ENCODE measurements at regions not wholly inside any gene's neighbourhood (a gene's known extent, or its start where the extent isn't known, plus 50 kb on each side); places are given as distances from the start of the nearest gene placed in this dataset.

- no peaks in the 10 kb centered on the region for H3K36me3 ChIP-seq (ENCODE audit: insufficient read depth, low read length)
- H3K4me1 ChIP-seq (ENCODE audit: insufficient read depth, low read length): no peaks in the 10 kb centered on the region
- H4K20me1 ChIP-seq (ENCODE audit: insufficient read depth, low read length): no peaks in the 10 kb centered on the region
- H3K79me2 ChIP-seq (ENCODE audit: insufficient read depth, low read length): no peaks in the 10 kb centered on the region
- DNase-seq (ENCODE audit: insufficient read length, low spot score, missing footprints): peak; percentile 18
- H3K9me3 ChIP-seq (ENCODE audit: low read depth, low read length): no peaks in the 10 kb centered on the region
- H2AFZ ChIP-seq (ENCODE audit: low read length): no peak overlapping the region
- no peak overlapping the region for H3K27ac ChIP-seq (ENCODE audit: low read depth, low read length)
- TF ChIP-seq CTCF (IDR thresholded peaks at IDR 0.05; ENCODE audit: extremely low read depth, low read depth, low read length): no peak
- no peak overlapping the region for H3K4me3 ChIP-seq (ENCODE audit: insufficient read depth, low read length)
- H3K4me2 ChIP-seq (ENCODE audit: insufficient read depth, low read length): no peak overlapping the region
- no peaks in the 10 kb centered on the region for H3K27me3 ChIP-seq (ENCODE audit: insufficient read depth, low read length)
Measured at GRCh38 chr5:162377895-162378294, 310.3 kb downstream of the GABRG2 start.

- H3K4me2 ChIP-seq (ENCODE audit: insufficient read depth, low read length): no peak overlapping the region
- no peaks in the 10 kb centered on the region for H3K27me3 ChIP-seq (ENCODE audit: insufficient read depth, low read length)
- no peak overlapping the region for H3K4me3 ChIP-seq (ENCODE audit: insufficient read depth, low read length)
- no peaks in the 10 kb centered on the region for H3K4me1 ChIP-seq (ENCODE audit: insufficient read depth, low read length)
- no peak for DNase-seq (ENCODE audit: insufficient read length, low spot score, missing footprints)
- no peak overlapping the region for H2AFZ ChIP-seq (ENCODE audit: low read length)
- H3K79me2 ChIP-seq (ENCODE audit: insufficient read depth, low read length): no peaks in the 10 kb centered on the region
- no peak for TF ChIP-seq CTCF (IDR thresholded peaks at IDR 0.05; ENCODE audit: extremely low read depth, low read depth, low read length)
- no peaks in the 10 kb centered on the region for H4K20me1 ChIP-seq (ENCODE audit: insufficient read depth, low read length)
- H3K36me3 ChIP-seq (ENCODE audit: insufficient read depth, low read length): no peaks in the 10 kb centered on the region
- no peaks in the 10 kb centered on the region for H3K9me3 ChIP-seq (ENCODE audit: low read depth, low read length)
- no peak overlapping the region for H3K27ac ChIP-seq (ENCODE audit: low read depth, low read length)
Measured at GRCh38 chr5:162382839-162383238, 315.3 kb downstream of the GABRG2 start.

- no peak overlapping the region for H3K4me3 ChIP-seq (ENCODE audit: insufficient read depth, low read length)
- no peak overlapping the region for H2AFZ ChIP-seq (ENCODE audit: low read length)
- no peak for TF ChIP-seq CTCF (IDR thresholded peaks at IDR 0.05; ENCODE audit: extremely low read depth, low read depth, low read length)
- H3K4me1 ChIP-seq (ENCODE audit: insufficient read depth, low read length): no peaks in the 10 kb centered on the region
- H3K4me2 ChIP-seq (ENCODE audit: insufficient read depth, low read length): no peak overlapping the region
- no peak overlapping the region for H3K27ac ChIP-seq (ENCODE audit: low read depth, low read length)
- no peaks in the 10 kb centered on the region for H3K36me3 ChIP-seq (ENCODE audit: insufficient read depth, low read length)
- DNase-seq (ENCODE audit: insufficient read length, low spot score, missing footprints): no peak
- no peaks in the 10 kb centered on the region for H4K20me1 ChIP-seq (ENCODE audit: insufficient read depth, low read length)
- no peaks in the 10 kb centered on the region for H3K27me3 ChIP-seq (ENCODE audit: insufficient read depth, low read length)
- no peaks in the 10 kb centered on the region for H3K9me3 ChIP-seq (ENCODE audit: low read depth, low read length)
- no peaks in the 10 kb centered on the region for H3K79me2 ChIP-seq (ENCODE audit: insufficient read depth, low read length)
Measured at GRCh38 chr5:162384225-162384624, 316.7 kb downstream of the GABRG2 start.

GRCh38 chr5:162391833-162392232 lies 324.3 kb downstream of the GABRG2 start:
- no peaks in the 10 kb centered on the region for H3K79me2 ChIP-seq (ENCODE audit: insufficient read depth, low read length)
- H3K9me3 ChIP-seq (ENCODE audit: low read depth, low read length): no peaks in the 10 kb centered on the region
- no peak overlapping the region for H3K4me2 ChIP-seq (ENCODE audit: insufficient read depth, low read length)
- no peaks in the 10 kb centered on the region for H4K20me1 ChIP-seq (ENCODE audit: insufficient read depth, low read length)
- H3K27ac ChIP-seq (ENCODE audit: low read depth, low read length): no peak overlapping the region
- no peaks in the 10 kb centered on the region for H3K27me3 ChIP-seq (ENCODE audit: insufficient read depth, low read length)
- no peak overlapping the region for H2AFZ ChIP-seq (ENCODE audit: low read length)
- H3K36me3 ChIP-seq (ENCODE audit: insufficient read depth, low read length): no peaks in the 10 kb centered on the region
- no peak for DNase-seq (ENCODE audit: insufficient read length, low spot score, missing footprints)
- H3K4me1 ChIP-seq (ENCODE audit: insufficient read depth, low read length): no peaks in the 10 kb centered on the region
- no peak overlapping the region for H3K4me3 ChIP-seq (ENCODE audit: insufficient read depth, low read length)
- no peak for TF ChIP-seq CTCF (IDR thresholded peaks at IDR 0.05; ENCODE audit: extremely low read depth, low read depth, low read length)

Data from osteoblast (primary cell).